ENCODE measurements at regions not wholly inside any gene's neighbourhood (a gene's known extent, or its start where the extent isn't known, plus 50 kb on each side); places are given as distances from the start of the nearest gene placed in this dataset.

DNA sequence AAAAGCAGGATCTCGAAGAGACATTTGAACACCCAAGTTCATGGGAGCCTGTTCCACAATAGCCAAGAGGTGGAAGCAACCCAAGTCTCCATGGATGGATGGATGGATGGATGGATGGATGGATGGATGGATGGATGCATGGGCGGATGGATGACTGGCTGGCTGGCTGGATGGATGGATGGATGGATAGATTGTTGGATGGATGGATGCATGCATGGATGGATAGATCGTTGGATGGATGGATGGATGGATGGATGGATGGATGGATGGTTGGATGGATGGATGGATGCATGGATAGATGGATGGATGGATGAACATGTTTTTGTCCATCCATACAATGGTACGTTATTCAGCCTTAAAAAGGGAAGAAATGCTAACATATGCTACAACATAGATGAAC is 603.4 kb downstream of the BRD1 start:
- H3K9me3 ChIP-seq (ENCODE audit: control insufficient read depth in 1 of 2, insufficient read depth in 1 of 2, low read depth in 1 of 2, low read length in 2 of 2): no peaks in the 10 kb centered on the region
- H3K27me3 ChIP-seq (ENCODE audit: insufficient read depth, low read length): peaks cover 17% of the 10 kb centered on the region
- no peaks in the 10 kb centered on the region for H4K20me1 ChIP-seq (ENCODE audit: insufficient read depth)
- ChIA-PET POLR2A (no interaction called here), CTCF (no interaction called here), RAD21 (ENCODE audit: low non-redundant PET in 1 of 2, low total read pairs in 2 of 2, uncharacterized antibody in 2 of 2, unreplicated experiment in 2 of 2) (no interaction called here)
- H3K36me3 ChIP-seq (ENCODE audit: control insufficient read depth in 1 of 2, insufficient read depth in 2 of 2, low read length in 2 of 2): no peaks in the 10 kb centered on the region
- H3K4me2 ChIP-seq (ENCODE audit: low read length): no peak overlapping the region
- DNase-seq (ENCODE audit: low read depth, low spot score) (no peak), ATAC-seq (no peak)
- TF ChIP-seq JUND (IDR thresholded peaks at IDR 0.05): no peak
- no peak for TF ChIP-seq RAD21 (IDR thresholded peaks at IDR 0.05; ENCODE audit: low read depth)
- no peak for TF ChIP-seq SIN3A (IDR thresholded peaks at IDR 0.05; ENCODE audit: low read depth)
- TF ChIP-seq CBX3 (IDR thresholded peaks at IDR 0.05; ENCODE audit: low read depth): no peak
- TF ChIP-seq EZH2 (IDR thresholded peaks at IDR 0.05): no peak
- TF ChIP-seq TCF7L2 (IDR thresholded peaks at IDR 0.05; ENCODE audit: borderline replicate concordance, extremely low read depth, insufficient read depth, insufficient read length): no peak
- no peak for TF ChIP-seq SP1 (IDR thresholded peaks at IDR 0.05; ENCODE audit: low read depth)
- TF ChIP-seq EZH2phosphoT487 (IDR thresholded peaks at IDR 0.05; ENCODE audit: borderline replicate concordance): no peak
- no peak for TF ChIP-seq FOSL1 (IDR thresholded peaks at IDR 0.05; ENCODE audit: low read depth)
- no peak for TF ChIP-seq YY1 (IDR thresholded peaks at IDR 0.05; ENCODE audit: extremely low read depth, insufficient replicate concordance, low read depth, low read length)
- no peak for TF ChIP-seq CTCF (IDR thresholded peaks at IDR 0.05 in 2 of 3, conservative IDR thresholded peaks at IDR 0.05 in 1 of 3; ENCODE audit: borderline replicate concordance in 1 of 3, insufficient read depth in 1 of 3, low read depth in 2 of 3, low read length in 2 of 3)
- no peak for TF ChIP-seq ZFX (IDR thresholded peaks at IDR 0.05)
- TF ChIP-seq, protein P1, sequence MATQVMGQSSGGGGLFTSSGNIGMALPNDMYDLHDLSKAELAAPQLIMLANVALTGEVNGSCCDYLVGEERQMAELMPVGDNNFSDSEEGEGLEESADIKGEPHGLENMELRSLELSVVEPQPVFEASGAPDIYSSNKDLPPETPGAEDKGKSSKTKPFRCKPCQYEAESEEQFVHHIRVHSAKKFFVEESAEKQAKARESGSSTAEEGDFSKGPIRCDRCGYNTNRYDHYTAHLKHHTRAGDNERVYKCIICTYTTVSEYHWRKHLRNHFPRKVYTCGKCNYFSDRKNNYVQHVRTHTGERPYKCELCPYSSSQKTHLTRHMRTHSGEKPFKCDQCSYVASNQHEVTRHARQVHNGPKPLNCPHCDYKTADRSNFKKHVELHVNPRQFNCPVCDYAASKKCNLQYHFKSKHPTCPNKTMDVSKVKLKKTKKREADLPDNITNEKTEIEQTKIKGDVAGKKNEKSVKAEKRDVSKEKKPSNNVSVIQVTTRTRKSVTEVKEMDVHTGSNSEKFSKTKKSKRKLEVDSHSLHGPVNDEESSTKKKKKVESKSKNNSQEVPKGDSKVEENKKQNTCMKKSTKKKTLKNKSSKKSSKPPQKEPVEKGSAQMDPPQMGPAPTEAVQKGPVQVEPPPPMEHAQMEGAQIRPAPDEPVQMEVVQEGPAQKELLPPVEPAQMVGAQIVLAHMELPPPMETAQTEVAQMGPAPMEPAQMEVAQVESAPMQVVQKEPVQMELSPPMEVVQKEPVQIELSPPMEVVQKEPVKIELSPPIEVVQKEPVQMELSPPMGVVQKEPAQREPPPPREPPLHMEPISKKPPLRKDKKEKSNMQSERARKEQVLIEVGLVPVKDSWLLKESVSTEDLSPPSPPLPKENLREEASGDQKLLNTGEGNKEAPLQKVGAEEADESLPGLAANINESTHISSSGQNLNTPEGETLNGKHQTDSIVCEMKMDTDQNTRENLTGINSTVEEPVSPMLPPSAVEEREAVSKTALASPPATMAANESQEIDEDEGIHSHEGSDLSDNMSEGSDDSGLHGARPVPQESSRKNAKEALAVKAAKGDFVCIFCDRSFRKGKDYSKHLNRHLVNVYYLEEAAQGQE (IDR thresholded peaks at IDR 0.05; ENCODE audit: low read depth): no peak
- no peak for TF ChIP-seq POLR2AphosphoS5 (IDR thresholded peaks at IDR 0.05; ENCODE audit: low read depth, low read length)
- no peak for TF ChIP-seq ELF1 (IDR thresholded peaks at IDR 0.05; ENCODE audit: borderline replicate concordance, low read depth)
- TF ChIP-seq CEBPB (IDR thresholded peaks at IDR 0.05; ENCODE audit: low read depth): no peak
- no peak for TF ChIP-seq ZBTB33 (IDR thresholded peaks at IDR 0.05; ENCODE audit: extremely low read depth, insufficient replicate concordance, low read length)
- TF ChIP-seq, protein P2, sequence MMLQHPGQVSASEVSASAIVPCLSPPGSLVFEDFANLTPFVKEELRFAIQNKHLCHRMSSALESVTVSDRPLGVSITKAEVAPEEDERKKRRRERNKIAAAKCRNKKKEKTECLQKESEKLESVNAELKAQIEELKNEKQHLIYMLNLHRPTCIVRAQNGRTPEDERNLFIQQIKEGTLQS (IDR thresholded peaks at IDR 0.05): no peak
- TF ChIP-seq POLR2A (IDR thresholded peaks at IDR 0.05; ENCODE audit: borderline replicate concordance, extremely low read depth, insufficient read depth, insufficient read length): no peak
- TF ChIP-seq, protein P3, sequence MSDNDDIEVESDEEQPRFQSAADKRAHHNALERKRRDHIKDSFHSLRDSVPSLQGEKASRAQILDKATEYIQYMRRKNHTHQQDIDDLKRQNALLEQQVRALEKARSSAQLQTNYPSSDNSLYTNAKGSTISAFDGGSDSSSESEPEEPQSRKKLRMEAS (IDR thresholded peaks at IDR 0.05): no peak
- H3K27ac ChIP-seq (ENCODE audit: low read depth, low read length): no peak overlapping the region
- intact Hi-C loops (cut with micrococcal nuclease): no loop called here
- no peaks in the 10 kb centered on the region for H3K9me2 ChIP-seq (ENCODE audit: insufficient read depth)
- H3K4me1 ChIP-seq (ENCODE audit: control insufficient read depth in 1 of 2, insufficient read depth in 2 of 2, low read length in 2 of 2): no peaks in the 10 kb centered on the region
- H3K4me3 ChIP-seq (replicated peaks in 1 of 2; ENCODE audit: low read depth in 1 of 2, low read length in 2 of 2): no peak overlapping the region
- no peak overlapping the region for H3K9ac ChIP-seq (ENCODE audit: low read length)
- no peak overlapping the region for H2AFZ ChIP-seq (ENCODE audit: low read depth, low read length, poor library complexity, severe bottlenecking)
- BruUV-seq (replicated peaks): no TSS peak
- no peaks in the 10 kb centered on the region for H3K79me2 ChIP-seq (ENCODE audit: insufficient read depth, low read length)
